Stimulated activated CD4-positive, alpha-beta T cell treated with anti-CD3 and anti-CD28 coated beads, Interleukin-1b, Interleukin-23, amount 100 ng/mL, for 4 hours (primary cell): ENCODE measurements at regions not wholly inside any gene's neighbourhood (a gene's known extent, or its start where the extent isn't known, plus 50 kb on each side); places are given as distances from the start of the nearest gene placed in this dataset.

ENCODE experiments used
- DNase-seq, 2 donors: peaks; one replicate each; pipeline ENCODE4 v3.0.0-alpha.2; 2020; ENCODE audit warnings: low read depth in 2 of 2

GRCh38 chr2:18889565-18890332, 300.4 kb upstream of the NT5C1B start:
- no peak for DNase-seq

GRCh38 chr2:18885457-18885856, 296.1 kb upstream of the NT5C1B start:
- DNase-seq: no peak

GRCh38 chr2:18883616-18884456, 294.5 kb upstream of the NT5C1B start:
- DNase-seq: no peak

GRCh38 chr2:18871430-18871829, 282.1 kb upstream of the NT5C1B start:
- no peak for DNase-seq

- no peak for DNase-seq
Measured at GRCh38 chr2:18870307-18870706, 280.9 kb upstream of the NT5C1B start.

GRCh38 chr2:18861951-18862350, 272.6 kb upstream of the NT5C1B start:
- DNase-seq: no peak

GRCh38 chr2:18860179-18860578, 270.8 kb upstream of the NT5C1B start:
- DNase-seq: no peak

GRCh38 chr2:18856765-18857164, 267.4 kb upstream of the NT5C1B start:
- DNase-seq: no peak

- no peak for DNase-seq
Measured at GRCh38 chr2:18855027-18855426, 265.7 kb upstream of the NT5C1B start.

- no peak for DNase-seq
Measured at GRCh38 chr2:18849841-18850578, 260.6 kb upstream of the NT5C1B start.

GRCh38 chr2:18848646-18849045, 259.3 kb upstream of the NT5C1B start:
- DNase-seq: no peak

GRCh38 chr2:18845854-18846445, 256.6 kb upstream of the NT5C1B start:
- DNase-seq: no peak

GRCh38 chr2:18842836-18843235, 253.5 kb upstream of the NT5C1B start:
- DNase-seq: no peak

GRCh38 chr2:18841248-18842150, 252.1 kb upstream of the NT5C1B start:
- DNase-seq: no peak

- DNase-seq: no peak
Measured at GRCh38 chr2:18837240-18837639, 247.9 kb upstream of the NT5C1B start.

GRCh38 chr2:18836436-18836835, 247.1 kb upstream of the NT5C1B start:
- no peak for DNase-seq

GRCh38 chr2:18835787-18836186, 246.4 kb upstream of the NT5C1B start:
- no peak for DNase-seq

- no peak for DNase-seq
Measured at GRCh38 chr2:18834341-18834740, 245.0 kb upstream of the NT5C1B start.

- no peak for DNase-seq
Measured at GRCh38 chr2:18833941-18834340, 244.6 kb upstream of the NT5C1B start.

- DNase-seq: no peak
Measured at GRCh38 chr2:18831916-18832510, 242.6 kb upstream of the NT5C1B start.

- DNase-seq: no peak
Measured at GRCh38 chr2:18830962-18831361, 241.6 kb upstream of the NT5C1B start.
